Activated B cell treated with CpG ODN at 0.5 μM for 24 hours (primary cell): ENCODE measurements at regions not wholly inside any gene's neighbourhood (a gene's known extent, or its start where the extent isn't known, plus 50 kb on each side); places are given as distances from the start of the nearest gene placed in this dataset.

ENCODE experiments used
- ATAC-seq: fragments of 200-7000 bp; cut with Tn5 transposase; one replicate; pipeline ENCODE4 v1.10.0; 2021; ENCODE audit warnings: low read depth, mild to moderate bottlenecking, moderate library complexity
- CTCF ChIA-PET: fragments of 350-600 bp; sonication (Branson Sonifier 250); formaldehyde crosslinking; loops from one replicate; lab custom pipeline; 2021; ENCODE audit warnings: antibody characterized with exemption; lab: Charles Lee
- POLR2A ChIA-PET: fragments of 350-600 bp; sonication (Branson Sonifier 250); formaldehyde crosslinking; loops from one replicate; lab custom pipeline; 2021; ENCODE audit warnings: antibody characterized with exemption; lab: Charles Lee
- DNase-seq: peaks from one replicate; pipeline ENCODE4 v3.0.0; 2022
- H3K27ac Mint-ChIP-seq: one replicate; pipeline ENCODE4 v1.8.0; 2020; ENCODE audit warnings: mixed read lengths
- H3K27me3 Mint-ChIP-seq: one replicate; pipeline ENCODE4 v1.8.0; 2021; ENCODE audit warnings: mixed read lengths
- H3K36me3 Mint-ChIP-seq: one replicate; pipeline ENCODE4 v1.8.0; 2021; ENCODE audit warnings: low read depth, mixed read lengths
- H3K4me1 Mint-ChIP-seq: one replicate; pipeline ENCODE4 v1.8.0; 2021; ENCODE audit warnings: mixed read lengths
- H3K4me3 Mint-ChIP-seq: one replicate; pipeline ENCODE4 v1.8.0; 2020; ENCODE audit warnings: mild to moderate bottlenecking, mixed read lengths
- H3K9me3 Mint-ChIP-seq: one replicate; pipeline ENCODE4 v1.8.0; 2020; ENCODE audit warnings: mixed read lengths
- intact Hi-C: fragments of 100-400 bp; cut with micrococcal nuclease; formaldehyde crosslinking; loops from one replicate; pipeline ENCODE4 v1.15.1; 2024
- TF ChIP-seq, protein P1 (sequence below): fragments of 200-600 bp; IDR thresholded peaks from one replicate; pipeline ENCODE4 v1.8.0; 2022; ENCODE audit warnings: antibody characterized with exemption, mild to moderate bottlenecking

- CTCF ChIA-PET, result no interaction called here
Measured at GRCh38 chr5:114311281-114311680, 50.6 kb upstream of the KCNN2 start.

GRCh38 chr5:114311968-114312367 is 49.9 kb upstream of the KCNN2 start:
- Mint-ChIP-seq H3K27me3 (no peaks in the 10 kb centered on the region), H3K4me3 (no peak overlapping the region), H3K4me1 (no peaks in the 10 kb centered on the region), H3K36me3 (no peaks in the 10 kb centered on the region), H3K9me3 (no peaks in the 10 kb centered on the region), H3K27ac (no peak overlapping the region)
- intact Hi-C loops, result no loop called here
- CTCF ChIA-PET, result no interaction called here
- DNase-seq (no peak), ATAC-seq (no peak)
- POLR2A ChIA-PET, result no interaction called here
- TF ChIP-seq, protein P1, sequence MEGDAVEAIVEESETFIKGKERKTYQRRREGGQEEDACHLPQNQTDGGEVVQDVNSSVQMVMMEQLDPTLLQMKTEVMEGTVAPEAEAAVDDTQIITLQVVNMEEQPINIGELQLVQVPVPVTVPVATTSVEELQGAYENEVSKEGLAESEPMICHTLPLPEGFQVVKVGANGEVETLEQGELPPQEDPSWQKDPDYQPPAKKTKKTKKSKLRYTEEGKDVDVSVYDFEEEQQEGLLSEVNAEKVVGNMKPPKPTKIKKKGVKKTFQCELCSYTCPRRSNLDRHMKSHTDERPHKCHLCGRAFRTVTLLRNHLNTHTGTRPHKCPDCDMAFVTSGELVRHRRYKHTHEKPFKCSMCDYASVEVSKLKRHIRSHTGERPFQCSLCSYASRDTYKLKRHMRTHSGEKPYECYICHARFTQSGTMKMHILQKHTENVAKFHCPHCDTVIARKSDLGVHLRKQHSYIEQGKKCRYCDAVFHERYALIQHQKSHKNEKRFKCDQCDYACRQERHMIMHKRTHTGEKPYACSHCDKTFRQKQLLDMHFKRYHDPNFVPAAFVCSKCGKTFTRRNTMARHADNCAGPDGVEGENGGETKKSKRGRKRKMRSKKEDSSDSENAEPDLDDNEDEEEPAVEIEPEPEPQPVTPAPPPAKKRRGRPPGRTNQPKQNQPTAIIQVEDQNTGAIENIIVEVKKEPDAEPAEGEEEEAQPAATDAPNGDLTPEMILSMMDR, result no peak

More at GRCh38 chr5:114311281-114311680, 50.6 kb upstream of the KCNN2 start:
- POLR2A ChIA-PET, result no interaction called here
- DNase-seq (no peak), ATAC-seq (no peak)
- no peaks in the 10 kb centered on the region for H3K27me3 Mint-ChIP-seq
- intact Hi-C loops, result no loop called here
- no peak overlapping the region for H3K4me3 Mint-ChIP-seq
- TF ChIP-seq, protein P1, result no peak
- no peaks in the 10 kb centered on the region for H3K9me3 Mint-ChIP-seq
- H3K4me1 Mint-ChIP-seq, result no peaks in the 10 kb centered on the region
- H3K27ac Mint-ChIP-seq, result no peak overlapping the region
- H3K36me3 Mint-ChIP-seq, result no peaks in the 10 kb centered on the region
